ENCODE measurements at regions not wholly inside any gene's neighbourhood (a gene's known extent, or its start where the extent isn't known, plus 50 kb on each side); places are given as distances from the start of the nearest gene placed in this dataset.

DNA sequence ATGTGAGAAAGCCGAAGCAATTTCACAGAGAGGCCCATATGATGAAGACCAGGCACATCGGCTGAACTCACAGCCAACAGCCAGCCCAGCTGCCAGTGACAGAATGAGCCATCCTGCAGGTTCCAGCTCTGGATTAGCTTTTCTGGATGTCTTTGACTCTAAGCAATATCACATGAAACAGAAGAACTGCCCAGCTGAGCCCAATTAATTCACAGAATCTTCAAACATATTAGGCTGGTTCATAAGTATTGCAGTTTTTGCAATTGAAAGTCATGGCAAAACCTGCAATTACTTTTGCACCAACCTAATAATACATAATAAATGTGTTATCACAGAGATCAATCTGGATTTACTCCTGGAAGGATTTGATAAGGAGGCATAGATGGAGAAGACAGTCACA, 299.9 kb downstream of the RAB28 start:
- in situ Hi-C loops (cut with HindIII; ENCODE audit: low sequenced_read_pairs), result no loop called here
- no peak for DNase-seq (ENCODE audit: low read depth)
- no peak overlapping the region for H3K4me3 ChIP-seq (ENCODE audit: low read depth, low read length)
- TF ChIP-seq, protein P1, sequence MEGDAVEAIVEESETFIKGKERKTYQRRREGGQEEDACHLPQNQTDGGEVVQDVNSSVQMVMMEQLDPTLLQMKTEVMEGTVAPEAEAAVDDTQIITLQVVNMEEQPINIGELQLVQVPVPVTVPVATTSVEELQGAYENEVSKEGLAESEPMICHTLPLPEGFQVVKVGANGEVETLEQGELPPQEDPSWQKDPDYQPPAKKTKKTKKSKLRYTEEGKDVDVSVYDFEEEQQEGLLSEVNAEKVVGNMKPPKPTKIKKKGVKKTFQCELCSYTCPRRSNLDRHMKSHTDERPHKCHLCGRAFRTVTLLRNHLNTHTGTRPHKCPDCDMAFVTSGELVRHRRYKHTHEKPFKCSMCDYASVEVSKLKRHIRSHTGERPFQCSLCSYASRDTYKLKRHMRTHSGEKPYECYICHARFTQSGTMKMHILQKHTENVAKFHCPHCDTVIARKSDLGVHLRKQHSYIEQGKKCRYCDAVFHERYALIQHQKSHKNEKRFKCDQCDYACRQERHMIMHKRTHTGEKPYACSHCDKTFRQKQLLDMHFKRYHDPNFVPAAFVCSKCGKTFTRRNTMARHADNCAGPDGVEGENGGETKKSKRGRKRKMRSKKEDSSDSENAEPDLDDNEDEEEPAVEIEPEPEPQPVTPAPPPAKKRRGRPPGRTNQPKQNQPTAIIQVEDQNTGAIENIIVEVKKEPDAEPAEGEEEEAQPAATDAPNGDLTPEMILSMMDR (IDR thresholded peaks at IDR 0.05; ENCODE audit: low read depth, low read length, missing control alignments), result no peak

DNA sequence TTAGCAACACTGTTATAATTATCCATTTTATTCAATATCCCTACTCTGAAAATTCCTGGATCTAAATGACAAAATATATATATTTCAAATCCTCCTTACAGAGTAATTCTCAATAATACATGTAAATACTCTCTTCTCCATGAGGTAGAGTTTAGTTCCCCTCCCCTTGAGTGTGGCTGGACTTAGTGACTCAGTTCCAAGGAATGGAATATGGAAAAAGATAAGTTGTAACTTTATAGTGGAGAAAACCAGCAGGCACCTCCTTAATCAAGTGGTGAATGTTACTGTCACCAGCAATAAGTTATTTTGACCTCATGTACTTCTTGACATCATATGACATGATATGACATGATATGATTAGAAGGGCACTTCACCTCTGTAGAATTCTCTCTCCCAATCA, 302.0 kb downstream of the RAB28 start:
- DNase-seq (ENCODE audit: low read depth), result no peak
- H3K4me3 ChIP-seq (ENCODE audit: low read depth, low read length), result no peak overlapping the region
- TF ChIP-seq, protein P1 (IDR thresholded peaks at IDR 0.05; ENCODE audit: low read depth, low read length, missing control alignments), result no peak
- in situ Hi-C loops (cut with HindIII; ENCODE audit: low sequenced_read_pairs), result no loop called here

DNA sequence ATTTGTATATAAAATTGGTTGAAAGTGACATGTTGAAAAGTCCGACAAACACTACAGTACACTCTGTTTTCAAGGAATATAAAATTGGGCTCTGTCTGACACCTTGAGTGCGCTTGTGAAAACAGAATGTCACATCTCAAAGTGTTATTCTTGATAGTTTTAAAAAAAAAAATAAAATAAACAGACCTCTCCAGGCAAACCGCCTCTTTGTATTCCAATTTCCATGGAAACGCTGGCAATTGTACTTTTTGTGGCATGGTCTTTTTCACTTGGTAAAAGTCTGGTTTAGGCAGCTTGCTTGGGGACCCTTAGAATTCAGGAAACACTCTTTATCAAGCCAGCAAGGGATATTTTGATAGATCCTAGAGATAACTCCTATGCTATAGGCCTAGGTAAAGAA, 302.5 kb downstream of the RAB28 start:
- no peak for DNase-seq (ENCODE audit: low read depth)
- in situ Hi-C loops (cut with HindIII; ENCODE audit: low sequenced_read_pairs), result no loop called here
- TF ChIP-seq, protein P1 (IDR thresholded peaks at IDR 0.05; ENCODE audit: low read depth, low read length, missing control alignments), result no peak

DNA sequence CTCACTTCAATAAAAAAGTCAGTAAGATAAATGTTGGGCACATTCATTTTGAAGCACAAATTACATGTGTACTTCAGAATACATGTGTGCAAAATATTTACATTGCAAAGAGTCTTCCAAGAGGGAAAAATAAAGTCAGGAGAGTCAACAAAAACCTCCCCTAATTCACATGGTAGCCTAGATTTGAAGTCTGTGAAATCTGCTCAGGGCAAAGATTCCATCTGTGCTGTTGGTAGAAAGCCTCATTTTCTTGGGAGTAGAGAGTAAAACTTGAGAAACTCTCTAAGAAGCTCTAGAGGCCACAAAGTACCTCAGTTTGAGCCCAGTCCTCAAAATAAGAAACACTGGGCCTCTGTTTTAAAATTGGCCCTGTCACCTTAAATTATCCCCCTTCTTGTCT, 303.4 kb downstream of the RAB28 start:
- H3K4me3 ChIP-seq (ENCODE audit: low read depth, low read length), result no peak overlapping the region
- TF ChIP-seq, protein P1 (IDR thresholded peaks at IDR 0.05; ENCODE audit: low read depth, low read length, missing control alignments), result no peak
- no peak for DNase-seq (ENCODE audit: low read depth)
- in situ Hi-C loops (cut with HindIII; ENCODE audit: low sequenced_read_pairs), result no loop called here

More for the DNA sequence above, 302.5 kb downstream of the RAB28 start:
- H3K4me3 ChIP-seq (ENCODE audit: low read depth, low read length), result no peak overlapping the region

DNA sequence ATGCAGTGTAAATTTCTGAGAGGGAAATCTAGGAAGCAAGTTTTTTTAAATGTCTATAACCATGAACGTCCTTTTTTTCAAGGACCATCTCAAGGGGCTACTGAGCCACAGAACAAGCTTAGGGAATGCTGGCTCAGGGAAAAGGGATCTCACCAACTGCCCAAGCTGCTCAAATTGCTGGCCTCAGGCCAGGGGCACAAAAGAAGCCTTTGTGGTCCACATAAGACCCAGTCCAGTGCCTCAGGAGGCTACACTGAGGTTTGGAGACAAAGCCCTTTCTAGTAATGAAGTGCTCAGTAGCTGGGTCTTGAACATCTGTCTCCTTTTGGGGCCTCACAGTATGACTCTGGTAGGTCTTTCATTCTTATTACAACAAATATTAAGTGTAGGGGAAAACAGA, 305.5 kb downstream of the RAB28 start:
- in situ Hi-C loops (cut with HindIII; ENCODE audit: low sequenced_read_pairs), result no loop called here
- TF ChIP-seq, protein P1 (IDR thresholded peaks at IDR 0.05; ENCODE audit: low read depth, low read length, missing control alignments), result no peak
- no peak for DNase-seq (ENCODE audit: low read depth)
- H3K4me3 ChIP-seq (ENCODE audit: low read depth, low read length), result no peak overlapping the region

DNA sequence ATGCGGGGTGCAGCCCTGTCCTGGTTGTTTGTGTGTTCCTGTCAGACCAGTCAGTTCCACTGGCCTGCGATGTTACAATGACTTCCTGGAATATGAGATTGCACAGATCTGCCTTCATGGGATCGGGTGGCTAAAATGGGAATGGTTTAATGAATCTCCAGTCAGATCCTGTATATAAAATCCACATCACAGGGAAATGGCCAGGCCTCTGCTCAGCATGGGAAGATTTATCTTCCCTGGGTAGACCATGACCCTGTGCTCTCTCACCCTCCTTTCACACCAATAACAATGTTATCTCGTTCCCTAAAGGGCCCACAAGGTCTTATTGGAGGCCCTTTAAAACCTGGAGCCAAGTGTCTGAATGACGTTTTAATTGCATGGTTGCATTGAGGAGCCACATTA, 307.4 kb downstream of the RAB28 start:
- TF ChIP-seq, protein P1 (IDR thresholded peaks at IDR 0.05; ENCODE audit: low read depth, low read length, missing control alignments), result no peak
- in situ Hi-C loops (cut with HindIII; ENCODE audit: low sequenced_read_pairs), result no loop called here
- no peak overlapping the region for H3K4me3 ChIP-seq (ENCODE audit: low read depth, low read length)
- DNase-seq (ENCODE audit: low read depth), result no peak

DNA sequence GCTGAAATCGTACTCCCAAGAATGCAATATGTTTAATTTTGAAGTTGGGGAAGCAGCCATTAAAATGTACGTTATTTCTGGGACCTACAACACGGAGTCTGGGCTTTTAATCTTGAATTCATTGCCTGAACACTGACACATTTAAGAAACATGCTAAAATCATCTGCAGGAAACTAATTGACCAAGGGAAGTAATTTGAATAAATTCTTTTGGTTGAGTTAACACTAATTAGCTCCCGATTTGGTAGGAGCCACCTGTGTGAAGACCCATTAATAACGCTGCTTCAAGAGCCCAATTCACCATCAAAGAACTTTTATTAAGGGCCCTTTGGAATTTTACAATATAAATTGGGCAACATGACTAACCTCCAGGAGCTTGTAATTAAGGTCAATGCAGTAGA, 309.2 kb downstream of the RAB28 start:
- in situ Hi-C loops (cut with HindIII; ENCODE audit: low sequenced_read_pairs), result no loop called here
- no peak overlapping the region for H3K4me3 ChIP-seq (ENCODE audit: low read depth, low read length)
- DNase-seq (ENCODE audit: low read depth), result no peak
- TF ChIP-seq, protein P1 (IDR thresholded peaks at IDR 0.05; ENCODE audit: low read depth, low read length, missing control alignments), result no peak
